Trophoblast cell (in vitro differentiated cells and primary cell): ENCODE measurements at regions not wholly inside any gene's neighbourhood (a gene's known extent, or its start where the extent isn't known, plus 50 kb on each side); places are given as distances from the start of the nearest gene placed in this dataset.

Source experiments
- DNase-seq, 2 donors: peaks; one replicate each; pipeline ENCODE4 v3.0.0-alpha.2; 2016
- H2AFZ ChIP-seq: 2 replicates; pipeline ENCODE4 v1.6.1; 2013; ENCODE audit warnings: low read length, moderate library complexity, mild to moderate bottlenecking; ENCODE audit not compliant: insufficient read depth, poor library complexity
- H2AK5ac ChIP-seq: 2 replicates; pipeline ENCODE4 v1.6.1; 2013; ENCODE audit warnings: mild to moderate bottlenecking, low read length
- H2BK120ac ChIP-seq: 2 replicates; pipeline ENCODE4 v1.6.1; 2013; ENCODE audit warnings: low read length, mild to moderate bottlenecking, moderate library complexity; ENCODE audit not compliant: insufficient read depth, poor library complexity
- H2BK12ac ChIP-seq: 2 replicates; pipeline ENCODE4 v1.6.1; 2013; ENCODE audit warnings: mild to moderate bottlenecking, low read length, moderate library complexity
- H2BK5ac ChIP-seq: 2 replicates; pipeline ENCODE4 v1.6.1; 2013; ENCODE audit warnings: low read length, low read depth, moderate library complexity, mild to moderate bottlenecking; ENCODE audit not compliant: poor library complexity
- H3K14ac ChIP-seq: 2 replicates; pipeline ENCODE4 v1.6.1; 2013; ENCODE audit warnings: mild to moderate bottlenecking, low read length
- H3K18ac ChIP-seq: 2 replicates; pipeline ENCODE4 v1.6.1; 2013; ENCODE audit warnings: mild to moderate bottlenecking, low read length
- H3K23ac ChIP-seq: 2 replicates; pipeline ENCODE4 v1.6.1; 2013; ENCODE audit warnings: low read length
- H3K27ac ChIP-seq: 2 replicates; pipeline ENCODE4 v1.5.1; 2013; ENCODE audit warnings: low read depth, mild to moderate bottlenecking, inconsistent platforms, low read length, moderate library complexity
- H3K27me3 ChIP-seq: 2 replicates; pipeline ENCODE4 v1.6.1; 2013; ENCODE audit warnings: inconsistent platforms, mild to moderate bottlenecking, low read length, moderate library complexity; ENCODE audit not compliant: insufficient read depth
- H3K36me3 ChIP-seq, 2 experiments: 1 replicate in 1 of 2; 2 replicates in 1 of 2; pipeline ENCODE4 v1.6.1; 2013; ENCODE audit warnings: low read length in 2 of 2, mild to moderate bottlenecking in 2 of 2, moderate library complexity in 1 of 2; ENCODE audit not compliant: insufficient read depth in 2 of 2, control insufficient read depth in 1 of 2
- H3K4ac ChIP-seq: 2 replicates; pipeline ENCODE4 v1.6.1; 2013; ENCODE audit warnings: low read depth, mild to moderate bottlenecking, low read length, moderate library complexity
- H3K4me1 ChIP-seq, 2 experiments: 1 replicate in 1 of 2; 2 replicates in 1 of 2; pipeline ENCODE4 v1.6.1; 2013; ENCODE audit warnings: low read length in 2 of 2, mild to moderate bottlenecking in 2 of 2, moderate library complexity in 1 of 2; ENCODE audit not compliant: insufficient read depth in 2 of 2, control insufficient read depth in 1 of 2
- H3K4me2 ChIP-seq: 2 replicates; pipeline ENCODE4 v1.6.1; 2013; ENCODE audit warnings: inconsistent platforms, mild to moderate bottlenecking, low read length, moderate library complexity
- H3K4me3 ChIP-seq: 2 replicates; pipeline ENCODE4 v1.5.1; 2013; ENCODE audit warnings: mild to moderate bottlenecking, low read depth, low read length, inconsistent platforms
- H3K79me1 ChIP-seq: one replicate; pipeline ENCODE4 v1.6.1; 2013; ENCODE audit warnings: low read length
- H3K79me2 ChIP-seq: 2 replicates; pipeline ENCODE4 v1.6.1; 2013; ENCODE audit warnings: low read length, mild to moderate bottlenecking; ENCODE audit not compliant: control insufficient read depth, insufficient read depth, poor library complexity
- H3K9ac ChIP-seq: 2 replicates; pipeline ENCODE4 v1.6.1; 2013; ENCODE audit warnings: mild to moderate bottlenecking, low read length
- H3K9me3 ChIP-seq: 2 replicates; pipeline ENCODE4 v1.6.1; 2013; ENCODE audit warnings: low read depth, mild to moderate bottlenecking, control low read depth, inconsistent platforms, low read length; ENCODE audit not compliant: insufficient read depth
- H4K12ac ChIP-seq: 2 replicates; pipeline ENCODE4 v1.6.1; 2013; ENCODE audit warnings: low read depth, mild to moderate bottlenecking, low read length, moderate library complexity
- H4K8ac ChIP-seq: 2 replicates; pipeline ENCODE4 v1.6.1; 2013; ENCODE audit warnings: low read depth, mild to moderate bottlenecking, low read length, moderate library complexity
- H4K91ac ChIP-seq: one replicate; pipeline ENCODE4 v1.6.1; 2013; ENCODE audit warnings: low read depth, mild to moderate bottlenecking, low read length, moderate library complexity
- WGBS: extraction: QIAGEN DNeasy Blood & Tissue Kit; methylation state at CpG from one replicate; pipeline ENCODE4 v1.1.7; 2013; ENCODE audit warnings: missing lambda C conversion rate; ENCODE audit not compliant: insufficient read length, insufficient coverage; ENCODE audit errors: extremely low coverage; 5-methylcytosine and 5-hydroxymethylcytosine counted together

GRCh38 chr18:34592481-34592880, 117.6 kb upstream of the DTNA start:
- H3K14ac ChIP-seq, result no peak overlapping the region
- no peak overlapping the region for H3K4me3 ChIP-seq
- no peak overlapping the region for H3K27ac ChIP-seq
- no peak overlapping the region for H4K8ac ChIP-seq
- H3K79me2 ChIP-seq, result no peaks in the 10 kb centered on the region
- no peak overlapping the region for H2AK5ac ChIP-seq
- H2BK12ac ChIP-seq, result no peak overlapping the region
- H4K91ac ChIP-seq, result no peak overlapping the region
- no peak overlapping the region for H3K9ac ChIP-seq
- no peak overlapping the region for H3K4ac ChIP-seq
- H3K79me1 ChIP-seq, result no peaks in the 10 kb centered on the region
- H3K18ac ChIP-seq, result no peak overlapping the region
- no peaks in the 10 kb centered on the region for H3K9me3 ChIP-seq
- no peak overlapping the region for H2BK5ac ChIP-seq
- peak overlapping the region; percentile 69 for H3K4me2 ChIP-seq
- no peak overlapping the region for H3K23ac ChIP-seq
- no peak overlapping the region for H4K12ac ChIP-seq
- no peak overlapping the region for H2BK120ac ChIP-seq
- WGBS, result no CpG with 5 or more reads among the region's 3 CpGs
- no peaks in the 10 kb centered on the region for H3K27me3 ChIP-seq
- no peaks in the 10 kb centered on the region for H3K36me3 ChIP-seq
- no peaks in the 10 kb centered on the region for H3K4me1 ChIP-seq
- H2AFZ ChIP-seq, result no peak overlapping the region
- no peak for DNase-seq

GRCh38 chr18:34592961-34593382, 117.1 kb upstream of the DTNA start:
- Histone ChIP-seq H2BK120ac (no peak overlapping the region), H2BK5ac (no peak overlapping the region), H2BK12ac (no peak overlapping the region), H4K91ac (no peak overlapping the region), H3K27ac (no peak overlapping the region), H2AK5ac (no peak overlapping the region), H3K79me2 (no peaks in the 10 kb centered on the region), H3K4ac (no peak overlapping the region), H3K4me1 (no peaks in the 10 kb centered on the region), H3K9me3 (no peaks in the 10 kb centered on the region), H3K14ac (no peak overlapping the region), H3K27me3 (no peaks in the 10 kb centered on the region), H3K9ac (no peak overlapping the region), H4K12ac (no peak overlapping the region), H3K36me3 (no peaks in the 10 kb centered on the region), H3K23ac (no peak overlapping the region), H3K4me2 (peak overlapping the region; percentile 69), H3K4me3 (peak overlapping the region; percentile 57), H4K8ac (no peak overlapping the region), H3K79me1 (no peaks in the 10 kb centered on the region), H3K18ac (no peak overlapping the region), H2AFZ (peak overlapping the region; percentile 8)
- WGBS, result no CpG with 5 or more reads among the region's 8 CpGs
- no peak for DNase-seq

- H2BK5ac ChIP-seq, result no peak overlapping the region
- H4K12ac ChIP-seq, result no peak overlapping the region
- H3K4me2 ChIP-seq, result no peak overlapping the region
- no peak overlapping the region for H4K91ac ChIP-seq
- no peaks in the 10 kb centered on the region for H3K4me1 ChIP-seq
- no peak overlapping the region for H3K4me3 ChIP-seq
- H3K9ac ChIP-seq, result no peak overlapping the region
- no CpG with 5 or more reads among the region's 1 CpG for WGBS
- H2BK120ac ChIP-seq, result no peak overlapping the region
- no peaks in the 10 kb centered on the region for H3K9me3 ChIP-seq
- H3K4ac ChIP-seq, result no peak overlapping the region
- H3K23ac ChIP-seq, result no peak overlapping the region
- H4K8ac ChIP-seq, result no peak overlapping the region
- no peak for DNase-seq
- H3K27me3 ChIP-seq, result no peaks in the 10 kb centered on the region
- H3K79me2 ChIP-seq, result no peaks in the 10 kb centered on the region
- no peaks in the 10 kb centered on the region for H3K36me3 ChIP-seq
- H2AK5ac ChIP-seq, result no peak overlapping the region
- H3K27ac ChIP-seq, result no peak overlapping the region
- H3K79me1 ChIP-seq, result no peaks in the 10 kb centered on the region
- H2AFZ ChIP-seq, result no peak overlapping the region
- H2BK12ac ChIP-seq, result no peak overlapping the region
- H3K14ac ChIP-seq, result no peak overlapping the region
- H3K18ac ChIP-seq, result no peak overlapping the region
Observed at GRCh38 chr18:34594266-34594665, 115.8 kb upstream of the DTNA start.

GRCh38 chr18:34595690-34596089, 114.4 kb upstream of the DTNA start:
- no CpG with 5 or more reads among the region's 2 CpGs for WGBS

More at GRCh38 chr18:34595690-34596089, 114.4 kb upstream of the DTNA start:
- no peaks in the 10 kb centered on the region for H3K27me3 ChIP-seq
- H3K36me3 ChIP-seq, result no peaks in the 10 kb centered on the region
- H3K79me1 ChIP-seq, result no peaks in the 10 kb centered on the region
- no peak overlapping the region for H4K91ac ChIP-seq
- no peak overlapping the region for H3K4me2 ChIP-seq
- no peak overlapping the region for H3K4me3 ChIP-seq
- no peak overlapping the region for H4K8ac ChIP-seq
- no peaks in the 10 kb centered on the region for H3K9me3 ChIP-seq
- H2AK5ac ChIP-seq, result no peak overlapping the region
- no peak overlapping the region for H3K9ac ChIP-seq
- no peak overlapping the region for H2BK12ac ChIP-seq
- DNase-seq, result no peak
- H3K27ac ChIP-seq, result no peak overlapping the region
- no peak overlapping the region for H3K23ac ChIP-seq
- H3K4me1 ChIP-seq, result no peaks in the 10 kb centered on the region
- H3K14ac ChIP-seq, result no peak overlapping the region
- H2BK5ac ChIP-seq, result no peak overlapping the region
- H2BK120ac ChIP-seq, result no peak overlapping the region
- no peak overlapping the region for H4K12ac ChIP-seq
- no peaks in the 10 kb centered on the region for H3K79me2 ChIP-seq
- H3K4ac ChIP-seq, result no peak overlapping the region
- no peak overlapping the region for H2AFZ ChIP-seq
- H3K18ac ChIP-seq, result no peak overlapping the region
